Esophagus squamous epithelium (tissue), 4 donors: ENCODE measurements at regions not wholly inside any gene's neighbourhood (a gene's known extent, or its start where the extent isn't known, plus 50 kb on each side); places are given as distances from the start of the nearest gene placed in this dataset.

Source experiments
- CTCF ChIP-seq, 6 experiments: fragments of 450-650 bp in 4 of 6; fragments of 200-600 bp in 2 of 6; sonication (generic) in 2 of 6; IDR thresholded peaks; one replicate each; pipeline ENCODE4 v1.5.1; 2016 to 2019; ENCODE audit warnings: antibody characterized with exemption in 6 of 6, mild to moderate bottlenecking in 4 of 6, moderate library complexity in 4 of 6
- POLR2A ChIP-seq, 4 donors: fragments of 450-650 bp; IDR thresholded peaks; one replicate each; pipeline ENCODE4 v1.6.1; 2017; ENCODE audit warnings: antibody characterized with exemption in 4 of 4, mild to moderate bottlenecking in 4 of 4, moderate library complexity in 3 of 4

GRCh38 chr9:13787234-13787833, 507.8 kb upstream of the MPDZ start:
- TF ChIP-seq CTCF (IDR thresholded peaks at IDR 0.05) (no peak), POLR2A (IDR thresholded peaks at IDR 0.05) (no peak)
